Activated CD8-positive, alpha-beta memory T cell treated with anti-CD3 and anti-CD28 coated beads for 1 hour (primary cell): ENCODE measurements at regions not wholly inside any gene's neighbourhood (a gene's known extent, or its start where the extent isn't known, plus 50 kb on each side); places are given as distances from the start of the nearest gene placed in this dataset.

Experiments used
- DNase-seq, 2 donors: peaks; one replicate each; pipeline ENCODE4 v3.0.0-alpha.2; 2020; ENCODE audit warnings: low read depth in 1 of 2; ENCODE audit errors: extremely low read depth in 1 of 2

DNA sequence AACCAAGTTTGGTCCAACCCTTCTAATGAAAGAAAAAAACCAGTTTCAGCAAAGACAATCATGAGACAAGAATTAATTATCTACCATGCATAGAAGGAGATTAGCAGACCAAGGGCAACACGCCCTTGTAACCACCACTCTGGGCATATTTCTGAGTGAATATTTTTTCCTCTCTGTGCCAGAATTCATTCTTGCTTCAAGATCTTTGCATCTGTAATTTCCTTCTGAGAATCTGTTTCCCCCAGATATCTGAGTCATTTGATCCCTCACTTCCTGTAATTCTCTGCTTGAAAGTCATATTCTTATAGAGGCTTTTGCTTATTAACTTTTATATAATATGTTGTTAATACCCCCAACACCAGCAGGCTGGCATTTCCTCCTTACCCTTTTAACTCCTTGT is 243.7 kb downstream of the SLC16A7 start:
- DNase-seq, result no peak

DNA sequence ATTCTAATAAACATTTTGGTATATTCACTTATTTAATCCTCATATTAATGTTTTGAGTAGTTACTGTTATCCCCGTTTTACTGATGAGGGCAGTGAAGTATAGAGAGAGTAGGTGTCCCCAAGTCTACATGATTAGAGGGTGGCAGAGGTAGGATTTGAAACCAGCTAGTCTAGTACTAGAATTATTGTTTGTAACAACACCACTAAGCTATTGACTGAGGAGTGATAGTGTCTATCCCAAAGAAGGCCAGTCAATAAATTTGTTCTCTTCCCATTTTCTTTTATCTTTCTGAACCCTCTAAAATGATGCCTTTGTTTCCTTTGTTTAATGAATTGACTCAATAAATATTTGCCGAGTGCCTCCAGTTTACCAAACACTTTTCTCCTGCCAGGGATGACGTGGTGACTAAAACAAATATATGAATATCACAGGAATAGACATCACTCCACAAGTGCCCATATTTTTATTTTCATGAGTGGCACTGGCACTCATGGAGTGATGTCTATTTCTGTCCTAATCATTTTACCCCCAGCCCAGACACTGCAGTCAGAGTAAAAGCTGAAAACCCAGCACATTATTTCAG is 247.5 kb downstream of the SLC16A7 start:
- no peak for DNase-seq

DNA sequence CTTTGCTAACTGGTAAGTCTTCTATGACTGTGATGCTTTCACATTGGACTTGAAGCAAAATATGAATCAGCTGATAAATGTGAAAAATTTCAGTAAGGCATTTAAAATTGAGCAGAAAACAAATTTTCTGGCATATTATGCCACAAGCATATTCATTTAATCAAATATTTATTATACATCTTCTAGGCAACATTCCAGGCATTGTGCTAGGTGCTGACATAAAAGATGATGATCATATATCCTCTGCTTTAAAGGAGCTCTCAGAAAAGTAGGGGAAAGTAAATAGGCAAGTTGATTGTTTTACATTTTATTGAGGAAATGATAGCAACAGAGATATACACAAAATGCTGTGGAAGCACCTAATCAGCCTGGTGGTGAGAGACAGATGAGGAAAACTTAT is 248.9 kb downstream of the SLC16A7 start:
- DNase-seq, result no peak

DNA sequence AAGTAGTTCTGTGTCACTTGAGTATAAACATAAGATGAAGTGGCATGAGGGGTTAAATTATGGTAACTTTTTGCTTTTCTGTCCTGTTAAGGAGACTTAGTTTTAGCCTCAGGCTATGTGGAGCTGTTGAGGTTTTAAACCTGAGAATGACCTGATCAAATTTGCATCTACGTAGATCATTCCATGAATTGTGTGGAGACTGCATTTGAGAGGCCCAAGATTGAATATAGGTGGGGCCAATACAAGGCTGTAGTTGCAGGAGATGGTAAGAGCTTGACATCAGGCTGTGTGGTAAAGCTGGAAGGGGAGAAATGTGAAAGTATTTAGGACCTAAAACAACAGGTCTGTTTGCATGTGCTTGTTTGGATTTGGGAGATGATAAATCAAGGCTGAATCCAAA is 249.5 kb downstream of the SLC16A7 start:
- no peak for DNase-seq

DNA sequence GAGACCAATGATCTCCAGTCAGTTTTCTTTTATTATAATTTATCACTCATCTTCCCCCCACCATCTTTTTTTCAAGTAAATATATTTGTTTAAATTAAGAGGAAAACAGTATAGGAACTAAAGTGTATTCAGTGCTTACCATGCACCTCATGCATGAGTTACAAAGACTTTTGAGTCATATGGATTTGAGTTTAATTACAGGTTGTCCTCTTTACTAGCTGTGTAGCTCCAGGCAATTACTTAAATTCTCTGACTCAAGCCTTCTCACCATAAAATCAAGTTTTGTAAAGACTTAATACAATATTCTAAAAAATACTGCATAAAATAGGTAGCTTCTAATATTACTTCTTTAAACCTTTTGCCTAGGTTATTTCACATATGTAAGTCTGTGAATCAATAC is 251.3 kb downstream of the SLC16A7 start:
- no peak for DNase-seq

DNA sequence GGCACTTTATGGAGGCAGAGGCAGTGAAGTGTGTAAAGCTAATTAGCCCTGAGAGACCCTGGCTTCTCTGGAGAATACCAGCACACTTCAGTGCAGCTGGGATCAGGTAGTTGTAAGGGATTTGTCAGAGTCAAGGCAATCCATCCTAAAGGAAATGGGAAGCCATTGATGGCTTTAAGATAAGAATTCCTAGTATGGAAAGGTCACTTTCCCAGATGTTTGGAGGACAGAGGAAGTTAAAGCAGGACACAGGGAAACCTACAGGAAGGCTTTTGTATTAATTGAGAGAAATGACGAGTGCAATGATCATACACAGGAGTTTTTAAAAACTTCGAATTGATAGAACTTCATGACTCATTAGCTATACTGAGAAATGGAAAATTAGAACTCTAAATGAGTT is 254.4 kb downstream of the SLC16A7 start:
- DNase-seq, result no peak

DNA sequence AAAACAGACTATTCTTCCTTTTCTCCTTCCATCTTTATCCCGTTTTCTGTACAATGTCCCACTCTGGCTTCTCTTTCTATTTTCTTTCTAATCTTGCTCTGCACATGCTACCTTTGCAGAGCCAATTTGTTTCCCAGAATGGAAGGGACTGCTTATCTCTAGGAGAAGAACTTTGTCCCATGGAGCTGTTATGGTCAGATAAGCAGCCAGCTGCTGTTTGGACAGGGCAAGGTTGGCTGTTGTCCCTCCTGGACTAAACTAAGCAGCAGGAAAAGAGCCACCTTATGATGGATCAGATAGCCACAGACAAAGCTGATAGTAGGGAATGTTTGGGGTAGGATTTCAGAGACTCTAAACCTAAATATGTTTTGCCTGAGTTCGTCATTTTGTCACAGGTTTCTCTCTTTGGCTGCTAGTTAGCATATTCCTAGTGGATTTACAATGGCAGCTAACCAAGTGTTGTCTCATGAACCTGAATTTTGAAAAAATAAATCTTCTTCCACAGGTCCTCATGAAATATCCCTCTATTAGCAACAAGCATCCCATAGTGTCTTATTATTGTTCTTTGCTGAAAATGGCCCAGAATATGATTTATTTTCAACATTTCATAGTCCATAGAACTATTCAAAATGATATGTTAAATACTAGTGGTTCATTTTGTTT is 262.8 kb downstream of the SLC16A7 start:
- DNase-seq, result no peak

DNA sequence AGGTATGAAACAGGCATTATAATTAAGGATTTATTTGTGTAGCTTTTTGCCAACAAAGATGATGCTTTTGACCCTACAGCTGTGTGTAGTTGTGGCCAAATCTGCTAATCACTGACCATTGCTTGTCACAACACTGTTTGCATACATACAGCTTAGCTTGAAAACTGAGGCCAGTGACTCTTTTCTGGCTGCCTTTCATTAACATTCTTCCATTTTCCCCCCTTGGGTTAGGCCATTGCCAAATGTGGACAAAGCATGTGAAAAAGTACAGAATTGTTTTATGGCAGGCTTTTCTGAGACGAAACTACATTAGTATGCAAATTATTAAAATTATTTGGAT is 263.3 kb downstream of the SLC16A7 start:
- no peak for DNase-seq

DNA sequence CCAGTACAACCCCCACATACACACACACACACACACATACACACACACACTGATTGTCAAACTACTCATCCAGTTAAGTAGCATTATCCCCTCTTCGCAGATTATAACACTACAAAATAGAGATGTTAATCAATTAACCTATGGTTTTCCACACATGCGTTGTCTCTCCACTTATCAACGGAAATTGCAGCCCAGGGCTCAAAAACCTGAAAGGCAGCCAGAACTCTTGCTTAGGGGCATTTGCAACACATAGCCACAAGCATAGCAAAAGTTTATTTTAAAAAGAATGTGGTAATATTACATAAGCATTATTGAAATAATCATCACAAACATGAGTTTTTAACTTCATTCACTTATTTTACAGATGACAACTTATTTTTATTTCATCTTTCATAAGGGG is 265.8 kb downstream of the SLC16A7 start:
- DNase-seq, result no peak

DNA sequence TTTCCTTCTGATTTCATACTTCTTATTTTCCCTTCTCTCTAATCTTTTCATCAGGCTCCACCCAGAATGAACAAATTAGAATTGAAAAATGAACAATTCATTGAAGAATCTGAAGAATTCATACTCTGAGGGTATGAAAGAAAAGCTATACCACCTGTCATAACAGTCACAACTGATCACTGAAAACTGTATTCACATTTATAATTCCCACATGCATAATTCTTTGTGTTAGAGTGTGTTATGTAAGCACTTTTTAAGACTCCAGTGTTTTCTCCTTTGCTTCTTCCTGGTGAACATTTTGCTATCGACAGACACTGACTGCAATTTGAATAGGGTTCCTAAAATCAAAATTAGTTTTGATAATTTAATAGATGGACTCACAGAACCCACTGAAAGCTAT is 271.2 kb downstream of the SLC16A7 start:
- no peak for DNase-seq

DNA sequence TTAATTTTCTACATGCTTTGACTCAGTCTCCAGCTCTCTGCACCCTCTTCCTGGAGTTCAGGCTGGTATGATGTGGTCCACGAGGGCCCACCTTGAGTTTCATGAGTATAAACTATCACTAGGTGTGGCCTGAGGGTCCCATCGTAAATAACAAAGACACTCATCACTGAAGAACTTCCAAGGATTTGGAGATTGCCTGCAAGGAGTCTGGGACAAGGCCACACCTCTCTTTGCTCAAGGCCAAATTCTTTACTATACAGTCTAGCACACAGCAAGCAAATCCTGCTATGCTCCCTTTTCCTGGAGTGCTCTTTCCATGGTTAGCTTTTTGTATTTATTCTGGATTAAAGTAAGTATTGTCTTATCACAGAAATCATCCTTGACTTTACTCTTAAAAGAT is 271.9 kb downstream of the SLC16A7 start:
- no peak for DNase-seq

DNA sequence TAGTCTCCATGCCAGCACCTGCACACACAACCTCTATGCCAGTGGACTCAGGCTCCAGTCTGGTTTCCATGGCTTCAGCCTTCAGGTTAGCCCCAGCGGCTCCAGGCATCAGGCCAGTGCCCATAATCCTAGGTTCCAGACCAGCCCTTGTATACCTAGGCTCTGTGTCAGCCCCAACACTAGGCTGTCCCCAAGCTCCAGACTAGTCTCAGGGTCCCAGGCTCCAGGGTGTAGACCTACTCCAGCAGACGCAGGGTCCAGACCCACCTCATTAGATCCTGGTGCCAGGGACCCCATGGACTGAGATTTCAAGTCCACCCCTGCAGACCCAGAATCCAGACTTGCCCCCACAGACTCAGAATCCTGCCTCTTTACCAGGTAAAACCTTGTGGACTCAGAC is 275.9 kb downstream of the SLC16A7 start:
- DNase-seq, result no peak

DNA sequence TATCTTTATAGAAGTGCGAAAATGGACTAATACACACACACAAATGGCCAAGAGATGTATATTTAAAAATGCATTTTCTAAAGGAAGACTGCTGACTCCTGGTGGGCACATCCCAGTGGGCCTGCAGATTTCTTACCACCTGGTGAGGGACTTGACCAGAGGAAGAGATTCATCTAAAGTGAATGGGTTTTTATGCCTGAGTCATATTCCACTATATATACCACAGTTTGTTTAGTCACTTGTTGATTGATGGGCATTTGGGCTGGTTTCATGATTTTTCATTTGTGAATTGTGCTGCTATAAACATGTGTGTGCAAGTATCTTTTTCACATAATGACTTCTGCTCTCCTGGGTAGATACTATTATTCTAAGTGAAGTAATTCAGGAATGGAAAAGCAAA is 277.3 kb downstream of the SLC16A7 start:
- no peak for DNase-seq

DNA sequence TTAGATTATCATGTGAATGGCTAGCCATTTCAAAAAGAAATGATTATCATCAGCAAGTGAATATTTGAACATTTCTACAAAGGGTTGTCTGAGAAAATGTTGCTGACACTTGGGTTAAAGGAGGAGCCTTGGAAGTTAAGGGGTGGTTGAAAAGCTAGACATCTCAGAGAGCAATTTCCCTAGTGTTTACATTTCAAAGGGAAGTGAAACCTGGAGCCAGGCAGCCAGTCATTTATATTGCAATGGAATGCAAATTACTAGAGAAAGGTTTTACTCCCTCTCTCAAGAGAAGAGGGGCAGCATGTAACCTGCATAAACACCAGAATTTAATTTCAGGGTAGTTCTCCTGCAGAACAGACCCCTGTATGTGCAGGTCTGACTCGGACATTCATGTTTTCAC is 279.0 kb downstream of the SLC16A7 start:
- DNase-seq, result no peak

DNA sequence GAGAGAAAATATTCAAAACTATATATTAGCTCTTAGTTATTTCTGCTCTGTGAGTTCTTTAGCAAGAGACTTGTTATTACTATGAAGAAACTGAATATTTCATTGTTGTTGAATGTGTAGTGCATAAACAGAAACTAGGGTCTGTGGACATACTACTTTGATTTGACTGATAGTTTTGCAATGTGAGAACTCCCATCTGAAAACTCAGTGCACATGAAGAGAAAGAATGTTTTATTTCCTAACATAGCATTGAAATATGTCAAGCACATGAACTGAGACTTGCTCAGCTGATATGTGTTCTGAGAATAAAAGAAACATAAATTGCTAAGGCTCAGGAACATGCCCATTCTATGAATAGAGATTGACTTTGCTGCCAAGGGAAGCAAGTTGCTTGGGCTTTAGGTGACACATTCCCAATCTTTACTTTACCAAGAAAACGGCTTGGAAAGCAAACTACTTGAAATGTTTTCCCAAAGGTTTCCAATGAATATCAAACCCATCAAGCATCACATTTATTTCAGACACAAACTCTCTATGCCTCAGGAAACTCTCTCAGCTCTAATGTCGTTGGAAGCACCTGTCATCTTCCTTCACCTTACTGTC is 290.4 kb downstream of the SLC16A7 start:
- DNase-seq, result no peak

DNA sequence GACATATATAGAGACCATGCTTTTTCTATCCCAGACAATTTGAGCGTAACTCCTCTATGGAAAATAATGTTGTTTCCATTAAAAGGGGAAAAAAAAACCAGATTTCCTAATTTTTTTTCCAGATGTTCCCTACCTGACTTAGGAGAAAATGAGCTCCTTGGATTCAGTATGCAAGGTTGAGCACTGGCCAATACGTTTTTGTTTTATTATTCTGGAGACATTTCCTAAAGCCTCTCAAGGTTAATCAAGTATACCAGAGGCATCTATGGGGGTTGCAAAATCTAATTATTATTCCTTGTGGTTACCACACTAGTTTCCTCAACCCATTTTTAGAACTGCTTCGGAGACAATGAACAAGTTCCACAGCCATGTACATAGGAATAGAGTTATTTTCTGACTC is 291.3 kb downstream of the SLC16A7 start:
- no peak for DNase-seq

DNA sequence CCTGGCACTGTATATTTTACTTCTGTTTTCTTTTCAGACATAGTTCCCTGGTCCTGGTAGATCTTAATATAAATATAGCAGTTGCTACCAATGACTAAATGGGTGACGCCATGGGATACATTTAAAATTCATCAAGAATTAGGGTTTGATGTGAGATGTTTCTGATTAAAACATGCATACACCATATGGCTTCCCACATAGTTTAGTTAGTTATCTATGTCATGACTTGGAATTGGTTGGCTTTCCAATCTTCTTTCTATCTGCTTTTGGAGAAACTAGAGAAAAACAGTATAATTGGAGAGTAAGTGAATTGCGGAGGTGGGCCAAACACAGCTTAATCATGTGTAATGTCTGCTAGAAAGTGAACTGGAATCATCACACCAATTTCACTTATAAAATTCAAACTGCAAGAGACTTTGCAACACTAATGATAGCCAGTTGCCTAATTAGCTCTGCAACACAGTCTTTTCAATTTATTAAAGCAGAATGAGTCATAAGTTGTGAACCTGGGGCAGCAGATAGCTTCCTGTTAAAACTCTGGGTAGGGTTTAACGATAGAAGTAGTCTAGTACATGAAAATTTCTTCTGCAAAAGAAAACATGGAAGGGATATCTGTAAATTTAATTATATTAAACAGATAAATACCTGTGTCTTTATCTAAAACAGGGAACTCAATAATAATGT is 295.2 kb downstream of the SLC16A7 start:
- DNase-seq, result no peak

DNA sequence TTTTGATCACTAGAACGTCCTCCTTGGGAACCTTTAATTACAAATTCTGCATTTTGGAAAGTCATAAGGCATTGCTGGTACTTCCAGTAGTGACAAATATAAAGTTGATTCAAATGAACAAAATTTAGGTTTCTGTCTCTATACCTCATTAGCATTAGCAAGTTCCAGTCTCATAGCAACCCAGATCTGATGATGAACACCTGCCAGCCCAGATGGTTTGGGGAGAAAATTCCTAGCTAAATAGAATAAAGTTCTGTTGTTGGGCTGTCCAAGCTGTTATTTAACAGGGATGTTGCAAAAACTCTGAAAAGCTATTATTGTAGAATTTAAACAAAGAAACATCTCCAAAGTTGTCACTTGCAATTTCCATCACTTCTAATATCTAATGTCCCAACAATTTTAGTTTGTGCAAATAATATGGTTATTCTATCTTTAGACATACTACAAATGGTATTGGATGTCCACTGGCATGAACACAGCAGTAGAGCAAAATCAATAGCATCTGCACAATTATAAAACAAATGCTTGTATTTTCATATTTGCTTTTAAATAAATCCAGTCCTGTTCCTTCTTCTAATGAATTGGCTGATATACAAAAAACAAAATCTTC is 299.4 kb downstream of the SLC16A7 start:
- no peak for DNase-seq

DNA sequence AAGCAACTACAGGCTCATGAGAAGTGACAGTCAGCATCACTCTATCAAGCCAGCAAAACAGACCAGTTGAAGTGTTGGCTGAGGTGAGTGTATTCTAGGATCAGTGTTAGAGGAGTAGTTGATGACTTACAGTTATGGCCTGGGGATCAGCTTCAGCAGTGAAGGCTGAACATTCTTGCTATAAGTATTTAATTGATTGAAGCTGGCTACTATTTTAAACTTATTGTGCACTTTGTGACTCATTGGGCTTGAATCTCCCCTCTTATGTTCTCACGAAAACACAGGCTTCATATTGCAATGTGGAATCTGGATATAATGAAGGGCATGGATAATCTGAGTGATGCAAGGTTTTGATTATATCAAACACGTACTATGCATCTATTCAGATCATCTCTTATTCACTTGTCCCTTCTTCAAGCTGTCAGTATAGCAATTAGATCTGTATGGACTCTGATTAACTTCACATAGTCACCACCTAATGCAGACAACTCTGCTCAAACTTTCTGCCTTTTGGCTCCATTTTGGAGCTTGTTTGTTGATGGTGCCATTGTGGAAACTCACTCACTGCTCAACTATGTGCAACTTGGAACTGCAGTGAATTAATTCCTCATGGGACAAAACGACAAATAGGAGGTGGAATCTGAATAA is 309.2 kb downstream of the SLC16A7 start:
- no peak for DNase-seq

DNA sequence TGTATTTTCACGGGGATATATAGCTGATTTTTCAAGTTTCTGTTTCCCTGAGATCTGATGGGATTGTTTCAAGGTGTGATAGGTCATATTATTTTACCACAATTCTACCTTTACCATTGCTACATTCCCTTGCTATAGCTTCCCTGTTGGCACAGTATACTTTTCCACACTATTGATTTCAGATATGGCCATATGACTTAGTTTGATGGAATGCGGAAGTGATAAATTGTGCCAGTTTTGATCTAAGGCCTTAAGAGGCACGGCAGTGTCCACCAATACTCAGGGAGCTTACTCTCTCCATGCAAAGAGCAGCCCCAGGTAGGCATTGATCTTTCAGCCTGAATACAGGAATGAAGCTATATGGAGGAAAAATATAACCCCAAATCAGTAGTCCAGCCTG is 315.7 kb downstream of the SLC16A7 start:
- no peak for DNase-seq

DNA sequence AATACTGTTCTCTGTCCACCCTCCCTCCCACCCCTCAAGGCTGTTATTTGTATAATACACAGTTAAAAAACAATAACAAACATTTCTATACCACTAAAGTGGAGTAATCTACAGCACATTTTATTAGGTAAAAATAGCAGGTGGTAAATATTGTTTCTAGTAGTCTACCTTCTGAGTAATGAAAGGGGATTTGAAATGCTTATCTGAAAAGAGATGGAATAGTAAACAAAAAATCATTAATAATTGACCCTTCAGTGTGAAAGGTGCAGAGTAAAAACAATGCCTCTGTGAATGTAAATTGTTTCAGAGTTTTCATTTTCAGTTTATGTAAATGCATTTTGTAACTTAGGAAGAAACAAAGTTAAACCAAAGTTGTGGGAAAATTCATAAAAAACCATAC is 321.2 kb downstream of the SLC16A7 start:
- DNase-seq, result no peak
